H1 (cell line): ENCODE measurements at regions not wholly inside any gene's neighbourhood (a gene's known extent, or its start where the extent isn't known, plus 50 kb on each side); places are given as distances from the start of the nearest gene placed in this dataset.

ENCODE experiments used
- CTCF ChIA-PET: fragments of 300-600 bp; sonication (Branson Sonifier 250); formaldehyde crosslinking; loops from one replicate; lab custom pipeline; 2021; ENCODE audit not compliant: partially characterized antibody; lab: Charles Lee
- POLR2A ChIA-PET: fragments of 300-600 bp; sonication (Branson Sonifier 250); formaldehyde crosslinking; loops from one replicate; lab custom pipeline; 2021; ENCODE audit warnings: inconsistent platforms; ENCODE audit not compliant: partially characterized antibody; lab: Charles Lee
- DNase-seq, 2 experiments: peaks; one replicate each; pipeline versions ENCODE4 v3.0.0 to v3.0.0-alpha.2; 2010 to 2022; ENCODE audit warnings: low spot score in 2 of 2, low read depth in 1 of 2, mixed read lengths in 1 of 2
- FAIRE-seq: peaks from 2 replicates; lab custom pipeline; 2011; peaks lifted over from hg19 to GRCh38; lab: Jason Lieb, UNC
- H2AFZ ChIP-seq: 2 replicates; pipeline ENCODE4 v1.8.1; 2012; ENCODE audit warnings: low read length, inconsistent platforms
- H2AK5ac ChIP-seq: 2 replicates; pipeline ENCODE4 v1.6.1; 2013; ENCODE audit warnings: low read depth, low read length
- H2BK120ac ChIP-seq: replicated peaks from 2 replicates; pipeline ENCODE3; 2013; ENCODE audit warnings: low read depth, low read length, inconsistent platforms
- H2BK12ac ChIP-seq: 2 replicates; pipeline ENCODE4 v1.6.1; 2013; ENCODE audit warnings: low read depth, low read length
- H2BK15ac ChIP-seq: 2 replicates; pipeline ENCODE4 v1.6.1; 2013; ENCODE audit warnings: low read length
- H2BK20ac ChIP-seq: 2 replicates; pipeline ENCODE4 v1.6.1; 2013; ENCODE audit warnings: low read length
- H2BK5ac ChIP-seq: 2 replicates; pipeline ENCODE4 v1.6.1; 2013; ENCODE audit warnings: low read depth, low read length
- H3K14ac ChIP-seq: 2 replicates; pipeline ENCODE4 v1.6.1; 2013; ENCODE audit warnings: inconsistent platforms; ENCODE audit not compliant: insufficient read length
- H3K18ac ChIP-seq: 2 replicates; pipeline ENCODE4 v1.6.1; 2013; ENCODE audit warnings: low read length; ENCODE audit errors: extremely low read depth
- H3K23ac ChIP-seq: 2 replicates; pipeline ENCODE4 v1.6.1; 2013; ENCODE audit warnings: inconsistent platforms; ENCODE audit not compliant: insufficient read length
- H3K23me2 ChIP-seq: 2 replicates; pipeline ENCODE4 v1.6.1; 2013; ENCODE audit warnings: low read depth, low read length
- H3K27ac ChIP-seq: 2 replicates; pipeline ENCODE4 v1.6.1; 2011; ENCODE audit warnings: low read depth, low read length, inconsistent platforms
- H3K27me3 ChIP-seq, 4 experiments: replicated peaks in 1 of 4; 1 replicate in 1 of 4; 2 replicates in 3 of 4; pipeline versions ENCODE4 v1.6.1 to v1.8.1; 2011 to 2013; ENCODE audit warnings: low read length in 3 of 4, mild to moderate bottlenecking in 3 of 4, inconsistent platforms in 2 of 4, mixed read lengths in 2 of 4, moderate library complexity in 1 of 4; ENCODE audit not compliant: control insufficient read depth in 3 of 4, insufficient read depth in 3 of 4; ENCODE audit errors: extremely low read depth in 1 of 4
- H3K36me3 ChIP-seq, 4 experiments: 2 replicates each; pipeline versions ENCODE4 v1.6.1 to v1.8.1; 2011 to 2013; ENCODE audit warnings: mild to moderate bottlenecking in 4 of 4, low read length in 3 of 4, moderate library complexity in 2 of 4, control low read depth in 1 of 4, inconsistent platforms in 1 of 4; ENCODE audit not compliant: insufficient read depth in 4 of 4, control insufficient read depth in 2 of 4
- H3K4ac ChIP-seq: replicated peaks from 2 replicates; pipeline ENCODE3; 2013; ENCODE audit warnings: low read length, low read depth, mixed read lengths, inconsistent platforms; ENCODE audit not compliant: insufficient read length
- H3K4me1 ChIP-seq, 4 experiments: replicated peaks in 1 of 4; 1 replicate in 1 of 4; 2 replicates in 3 of 4; pipeline versions ENCODE4 v1.6.1 to v1.8.1; 2011 to 2013; ENCODE audit warnings: low read length in 3 of 4, inconsistent platforms in 2 of 4, mixed read lengths in 1 of 4; ENCODE audit not compliant: insufficient read depth in 4 of 4, control insufficient read depth in 3 of 4
- H3K4me2 ChIP-seq, 2 experiments: 2 replicates each; pipeline versions ENCODE4 v1.6.1 to v1.8.1; 2011 to 2013; ENCODE audit warnings: low read depth in 2 of 2, low read length in 2 of 2, control low read depth in 1 of 2, inconsistent platforms in 1 of 2, mild to moderate bottlenecking in 1 of 2; ENCODE audit not compliant: insufficient read depth in 1 of 2
- H3K4me3 ChIP-seq, 4 experiments: fragments of 200-600, 300-600 bp in 1 of 4; sonication (generic), shearing (Covaris generic), sonication (Bioruptor Twin) in 1 of 4; 2 replicates each; pipeline versions ENCODE4 v1.5.1 to v1.8.1; 2011 to 2016; ENCODE audit warnings: low read length in 4 of 4, low read depth in 3 of 4, control low read depth in 2 of 4, inconsistent platforms in 2 of 4, mild to moderate bottlenecking in 2 of 4, mixed read lengths in 1 of 4, moderate library complexity in 1 of 4; ENCODE audit not compliant: insufficient read depth in 2 of 4; ENCODE audit errors: extremely low read depth in 1 of 4
- H3K56ac ChIP-seq: replicated peaks from 2 replicates; pipeline ENCODE3; 2013; ENCODE audit warnings: low read depth, mild to moderate bottlenecking, mixed read lengths, low read length, inconsistent platforms; ENCODE audit not compliant: insufficient read length
- H3K79me1 ChIP-seq: 2 replicates; pipeline ENCODE4 v1.6.1; 2013; ENCODE audit warnings: low read depth, low read length, control low read depth
- H3K79me2 ChIP-seq, 2 experiments: 2 replicates each; pipeline versions ENCODE4 v1.6.1 to v1.8.1; 2012 to 2013; ENCODE audit warnings: low read length in 2 of 2, mild to moderate bottlenecking in 2 of 2, inconsistent platforms in 1 of 2; ENCODE audit not compliant: insufficient read depth in 2 of 2, control insufficient read depth in 1 of 2
- H3K9ac ChIP-seq, 4 experiments: replicated peaks in 1 of 4; 1 replicate in 1 of 4; 2 replicates in 3 of 4; pipeline versions ENCODE4 v1.6.1 to v1.8.1; 2011 to 2013; ENCODE audit warnings: low read depth in 3 of 4, low read length in 3 of 4, control low read depth in 2 of 4, mild to moderate bottlenecking in 2 of 4, moderate library complexity in 2 of 4, inconsistent platforms in 1 of 4; ENCODE audit errors: extremely low read depth in 1 of 4
- H3K9me3 ChIP-seq, 2 experiments: 2 replicates each; pipeline versions ENCODE4 v1.6.1 to v1.8.1; 2012 to 2013; ENCODE audit warnings: mild to moderate bottlenecking in 2 of 2, moderate library complexity in 2 of 2, control low read depth in 1 of 2, inconsistent platforms in 1 of 2, low read depth in 1 of 2, low read length in 1 of 2, mixed read lengths in 1 of 2; ENCODE audit not compliant: insufficient read depth in 2 of 2
- H4K20me1 ChIP-seq, 2 experiments: replicated peaks in 1 of 2; 2 replicates each; pipeline versions ENCODE3 to v1.8.1; 2011 to 2013; ENCODE audit warnings: inconsistent platforms in 2 of 2, low read length in 2 of 2, mild to moderate bottlenecking in 1 of 2; ENCODE audit not compliant: insufficient read depth in 2 of 2, control insufficient read depth in 1 of 2
- H4K5ac ChIP-seq: 2 replicates; pipeline ENCODE4 v1.6.1; 2013; ENCODE audit warnings: low read length, low read depth, mixed read lengths, inconsistent platforms; ENCODE audit not compliant: insufficient read length
- H4K8ac ChIP-seq: 2 replicates; pipeline ENCODE4 v1.8.0; 2013; ENCODE audit warnings: mild to moderate bottlenecking, moderate library complexity, low read length, inconsistent platforms; ENCODE audit not compliant: insufficient read depth; ENCODE audit errors: extremely low read depth
- H4K91ac ChIP-seq: replicated peaks from 2 replicates; pipeline ENCODE3; 2013; ENCODE audit warnings: low read length, mixed read lengths, inconsistent platforms; ENCODE audit not compliant: insufficient read length
- CBX5 ChIP-seq: fragments of 300-800, 300-1000 bp; sonication (generic); IDR thresholded peaks from 2 replicates; pipeline ENCODE4 v1.7.1; 2016; ENCODE audit warnings: antibody characterized with exemption, low read length, low read depth
- WGBS, 2 experiments: shearing (Covaris generic) in 1 of 2; methylation state at CpG; one replicate each; pipeline versions ENCODE4 v1.1.6 to v1.1.7; 2013 to 2015; ENCODE audit warnings: low lambda C conversion rate in 2 of 2, mixed read lengths in 2 of 2, inconsistent platforms in 1 of 2, low coverage in 1 of 2, missing lambda C conversion rate in 1 of 2; ENCODE audit not compliant: insufficient replicate concordance in 2 of 2, insufficient coverage in 1 of 2, insufficient read length in 1 of 2; ENCODE audit errors: extremely low coverage in 1 of 2, missing lambda C conversion rate in 1 of 2; 5-methylcytosine and 5-hydroxymethylcytosine counted together

DNA sequence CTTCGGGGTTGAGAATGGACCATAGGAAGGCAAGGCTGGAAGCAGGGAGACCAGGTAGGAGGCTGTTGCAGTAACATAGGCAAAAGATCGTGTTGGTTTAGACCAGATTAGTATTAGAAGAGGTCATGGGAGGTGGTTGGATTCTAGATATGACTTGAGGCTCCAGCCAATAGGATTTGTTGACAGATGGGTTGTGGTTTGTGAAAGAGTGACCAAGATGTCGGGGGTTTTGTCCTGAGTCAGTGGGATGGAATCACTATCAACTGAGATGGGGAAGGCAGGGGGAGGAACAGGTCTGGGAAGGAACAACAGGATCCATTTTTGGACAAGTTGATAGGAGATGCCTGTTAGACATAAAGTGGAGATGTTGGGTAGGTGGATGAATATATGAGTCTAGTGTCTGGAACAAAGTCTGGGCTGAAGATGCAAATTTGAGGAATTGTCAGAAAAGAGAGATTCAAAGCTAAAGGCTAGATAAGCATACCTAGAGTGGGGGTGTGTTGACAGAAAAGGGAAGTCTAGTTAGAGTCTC lies 95.5 kb upstream of the NPHP3 start:
- no peak overlapping the region for H3K4me3 ChIP-seq
- H2BK5ac ChIP-seq, result no peak overlapping the region
- no peak for TF ChIP-seq CBX5
- no peak overlapping the region for H3K4ac ChIP-seq
- DNase-seq, result no peak
- no peak overlapping the region for H4K5ac ChIP-seq
- no peak overlapping the region for H3K27ac ChIP-seq
- H3K56ac ChIP-seq, result no peak overlapping the region
- H3K14ac ChIP-seq, result no peak overlapping the region
- FAIRE-seq, result no peak
- H2BK20ac ChIP-seq, result no peak overlapping the region
- no peaks in the 10 kb centered on the region for H3K79me2 ChIP-seq
- WGBS, 2 experiments, result 94% methylated on average over 3 of the region's 3 CpGs; no CpG with 5 or more reads in 1 of the 2 experiments
- H3K18ac ChIP-seq, result no peak overlapping the region
- no peak overlapping the region for H2BK120ac ChIP-seq
- ChIA-PET POLR2A (no interaction called here), CTCF (interaction anchor here (0.9 kb wide), 1 partner anchor 14 kb away, joined by 3 read pairs; no protein-coding TSS in a partner anchor)
- no peaks in the 10 kb centered on the region for H3K36me3 ChIP-seq
- no peak overlapping the region for H3K9ac ChIP-seq
- no peaks in the 10 kb centered on the region for H3K23me2 ChIP-seq
- H2BK15ac ChIP-seq, result no peak overlapping the region
- no peak overlapping the region for H2AK5ac ChIP-seq
- no peak overlapping the region for H3K4me2 ChIP-seq
- no peaks in the 10 kb centered on the region for H3K4me1 ChIP-seq
- no peaks in the 10 kb centered on the region for H3K79me1 ChIP-seq
- H4K8ac ChIP-seq, result no peak overlapping the region
- H2BK12ac ChIP-seq, result no peak overlapping the region
- H3K27me3 ChIP-seq, result no peaks in the 10 kb centered on the region
- H4K91ac ChIP-seq, result no peak overlapping the region
- no peak overlapping the region for H3K23ac ChIP-seq
- H4K20me1 ChIP-seq, result no peaks in the 10 kb centered on the region
- H3K9me3 ChIP-seq, result no peaks in the 10 kb centered on the region
- no peak overlapping the region for H2AFZ ChIP-seq
